ENCODE measurements at regions not wholly inside any gene's neighbourhood (a gene's known extent, or its start where the extent isn't known, plus 50 kb on each side); places are given as distances from the start of the nearest gene placed in this dataset.

DNA sequence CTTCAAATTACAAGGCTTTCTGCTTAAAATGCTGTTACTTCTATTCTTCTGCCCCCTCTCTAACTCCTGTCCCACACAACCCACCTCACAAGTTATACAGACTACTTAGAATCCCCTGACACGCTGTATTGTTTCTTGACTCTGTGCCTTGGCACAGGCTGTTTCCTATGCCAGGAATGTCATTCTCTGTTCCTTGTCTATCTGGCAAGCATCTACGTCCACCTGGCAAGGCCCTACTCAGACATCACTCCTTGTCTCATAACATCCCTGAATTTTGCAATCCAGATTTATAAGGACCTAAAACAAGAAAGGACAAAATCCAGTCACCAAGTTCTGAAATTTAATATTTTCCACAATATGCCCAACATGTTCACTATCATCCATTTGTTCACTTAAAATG, 182.0 kb upstream of the CHRM3 start:
- TF ChIP-seq POLR2A (IDR thresholded peaks at IDR 0.05) (no peak), POLR2AphosphoS5 (IDR thresholded peaks at IDR 0.05) (peak; percentile 40)
- TF ChIP-seq, protein P1, sequence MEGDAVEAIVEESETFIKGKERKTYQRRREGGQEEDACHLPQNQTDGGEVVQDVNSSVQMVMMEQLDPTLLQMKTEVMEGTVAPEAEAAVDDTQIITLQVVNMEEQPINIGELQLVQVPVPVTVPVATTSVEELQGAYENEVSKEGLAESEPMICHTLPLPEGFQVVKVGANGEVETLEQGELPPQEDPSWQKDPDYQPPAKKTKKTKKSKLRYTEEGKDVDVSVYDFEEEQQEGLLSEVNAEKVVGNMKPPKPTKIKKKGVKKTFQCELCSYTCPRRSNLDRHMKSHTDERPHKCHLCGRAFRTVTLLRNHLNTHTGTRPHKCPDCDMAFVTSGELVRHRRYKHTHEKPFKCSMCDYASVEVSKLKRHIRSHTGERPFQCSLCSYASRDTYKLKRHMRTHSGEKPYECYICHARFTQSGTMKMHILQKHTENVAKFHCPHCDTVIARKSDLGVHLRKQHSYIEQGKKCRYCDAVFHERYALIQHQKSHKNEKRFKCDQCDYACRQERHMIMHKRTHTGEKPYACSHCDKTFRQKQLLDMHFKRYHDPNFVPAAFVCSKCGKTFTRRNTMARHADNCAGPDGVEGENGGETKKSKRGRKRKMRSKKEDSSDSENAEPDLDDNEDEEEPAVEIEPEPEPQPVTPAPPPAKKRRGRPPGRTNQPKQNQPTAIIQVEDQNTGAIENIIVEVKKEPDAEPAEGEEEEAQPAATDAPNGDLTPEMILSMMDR (IDR thresholded peaks at IDR 0.05) = no peak
